GM10266 (cell line): ENCODE measurements at regions not wholly inside any gene's neighbourhood (a gene's known extent, or its start where the extent isn't known, plus 50 kb on each side); places are given as distances from the start of the nearest gene placed in this dataset.

Experiments
- DNase-seq: peaks from one replicate; pipeline ENCODE4 v3.0.0; 2012; ENCODE audit errors: extremely low spot score
- CTCF ChIP-seq: IDR thresholded peaks from 2 replicates; pipeline ENCODE4 v1.5.1; 2012; ENCODE audit warnings: mild to moderate bottlenecking, low read depth; ENCODE audit not compliant: control insufficient read depth, insufficient read depth; ENCODE audit errors: missing control alignments

GRCh38 chr7:123401295-123401694, 133.1 kb downstream of the IQUB start:
- no peak for TF ChIP-seq CTCF
- DNase-seq = no peak

DNA sequence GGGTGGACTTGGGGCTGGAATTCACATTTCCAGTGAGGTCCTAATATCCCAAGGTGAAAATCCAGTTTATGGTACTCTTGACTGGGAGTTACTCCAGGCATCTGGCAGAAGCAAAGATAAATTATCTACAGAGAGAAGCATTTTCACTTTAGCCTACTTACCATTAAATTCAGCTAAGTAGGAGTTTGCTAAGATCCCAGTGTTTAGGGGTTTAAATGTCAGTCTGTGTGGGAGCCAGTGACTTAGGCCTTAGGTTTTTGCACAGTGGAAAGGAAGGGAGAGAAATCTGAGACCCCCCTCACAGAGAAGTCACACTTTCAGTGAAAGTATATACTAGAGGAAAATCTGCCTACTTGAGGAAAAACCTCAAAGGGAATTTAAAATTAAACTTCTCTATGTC, 134.2 kb downstream of the IQUB start:
- no peak for TF ChIP-seq CTCF
- no peak for DNase-seq

- no peak for DNase-seq
- TF ChIP-seq CTCF = no peak
These were observed 135.5 kb downstream of the IQUB start for GRCh38 chr7:123398921-123399320.

- no peak for TF ChIP-seq CTCF
- no peak for DNase-seq
These were observed 136.6 kb downstream of the IQUB start for GRCh38 chr7:123397746-123398338.

DNA sequence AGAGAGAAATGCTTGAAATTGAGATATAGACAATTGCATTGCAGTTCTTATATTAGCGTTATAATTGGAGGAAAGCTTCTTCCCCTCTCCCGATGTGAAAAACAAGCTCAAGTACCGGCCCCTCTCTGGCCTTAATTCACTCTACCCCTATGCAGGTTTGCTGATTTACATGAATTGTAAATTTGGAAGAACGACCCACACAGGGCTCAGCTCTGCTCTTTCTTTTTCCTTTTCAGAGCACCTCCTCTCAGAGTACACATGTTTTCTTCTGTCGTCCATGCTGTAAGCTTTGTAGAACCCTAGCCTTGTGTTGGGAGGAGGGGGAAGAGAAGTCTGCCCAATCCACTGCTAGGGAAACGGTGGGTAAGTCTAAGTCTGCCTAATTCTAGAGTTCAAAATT, 140.8 kb downstream of the IQUB start:
- DNase-seq = no peak
- no peak for TF ChIP-seq CTCF

- no peak for DNase-seq
- no peak for TF ChIP-seq CTCF
These were observed 162.0 kb downstream of the IQUB start for GRCh38 chr7:123372368-123372767.

DNA sequence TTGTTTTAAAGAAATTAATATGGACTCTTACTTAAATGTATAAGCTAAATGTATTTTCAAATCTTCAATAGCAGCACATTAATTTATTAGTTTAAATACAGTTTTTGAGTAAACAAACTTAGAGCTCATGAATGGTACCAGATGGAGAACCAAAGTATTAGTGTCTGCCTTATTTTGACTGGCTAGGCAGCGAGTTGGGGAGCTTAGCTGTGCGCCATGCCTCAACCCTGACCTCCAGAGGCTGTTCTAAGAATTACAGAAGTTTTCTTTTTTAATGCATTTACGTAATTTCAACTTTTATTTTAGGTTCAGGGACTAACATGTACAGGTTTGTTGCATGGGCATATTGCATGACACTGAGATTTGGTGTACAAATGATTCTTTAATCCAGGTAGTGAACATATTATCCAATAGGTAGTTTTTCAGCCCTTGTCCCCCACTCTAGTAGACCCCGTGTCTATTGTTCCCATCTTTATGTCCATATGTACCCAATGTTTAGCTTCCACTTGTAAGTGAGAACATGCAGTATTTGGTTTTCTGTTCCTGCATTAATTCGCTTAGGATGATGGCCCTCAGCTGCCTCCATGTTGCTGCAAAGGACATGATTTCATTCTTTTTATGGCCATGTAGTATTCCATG, 166.8 kb downstream of the IQUB start:
- peak; percentile 75 for TF ChIP-seq CTCF
- peak; percentile 44 for DNase-seq
